ENCODE measurements at regions not wholly inside any gene's neighbourhood (a gene's known extent, or its start where the extent isn't known, plus 50 kb on each side); places are given as distances from the start of the nearest gene placed in this dataset.
"Not testable (repeated sequence)": the region's sequence is repeated elsewhere in the genome, so short reads cannot be mapped to it uniquely, and the experiment has no call there.

DNA sequence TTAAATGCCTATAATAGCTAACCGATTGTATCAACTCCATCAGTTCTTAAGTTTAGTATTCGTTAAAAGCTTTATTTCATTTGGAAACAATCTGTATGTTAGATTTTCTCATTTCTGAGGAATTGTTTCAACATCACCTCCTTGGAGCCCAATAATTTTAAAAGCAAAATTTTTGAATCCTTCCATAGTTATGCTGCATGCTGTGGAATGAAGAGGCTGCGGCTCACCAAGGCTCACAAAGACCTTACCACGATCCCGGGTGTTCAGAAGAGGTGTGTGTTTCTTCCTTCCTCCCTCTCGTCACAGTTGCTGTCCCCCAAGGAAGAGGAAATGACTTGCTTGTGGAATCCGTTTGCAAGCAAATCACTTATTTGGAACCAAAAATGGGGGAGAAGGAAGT lies 143.8 kb downstream of the FGF1 start:
- DNase-seq (ENCODE audit: low read depth), result no peak

DNA sequence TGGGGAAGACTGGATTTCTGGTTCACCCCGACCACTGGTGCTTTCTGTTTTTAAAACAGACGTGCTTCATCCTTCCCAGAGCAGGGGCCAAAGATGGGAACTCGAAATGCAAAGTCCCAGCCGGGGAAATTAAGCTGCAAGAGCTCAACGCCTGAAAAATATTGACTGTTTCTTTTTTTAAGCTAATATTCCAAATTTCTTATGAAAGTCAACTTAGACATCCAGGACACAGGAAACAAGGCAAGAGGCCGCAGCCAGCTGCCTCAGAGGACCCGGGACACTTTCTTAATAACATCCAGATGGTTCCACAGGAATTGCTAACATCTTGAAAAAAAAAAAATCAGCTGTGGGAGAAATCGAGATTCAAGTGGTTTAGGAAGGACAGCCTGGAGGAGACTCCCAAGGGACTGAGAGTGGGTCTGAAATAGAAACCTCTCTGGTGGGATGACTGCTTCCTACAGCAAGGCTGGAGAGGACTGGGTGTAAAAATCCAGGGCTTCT lies 144.9 kb downstream of the FGF1 start:
- DNase-seq (ENCODE audit: low read depth), result peak; percentile 65

DNA sequence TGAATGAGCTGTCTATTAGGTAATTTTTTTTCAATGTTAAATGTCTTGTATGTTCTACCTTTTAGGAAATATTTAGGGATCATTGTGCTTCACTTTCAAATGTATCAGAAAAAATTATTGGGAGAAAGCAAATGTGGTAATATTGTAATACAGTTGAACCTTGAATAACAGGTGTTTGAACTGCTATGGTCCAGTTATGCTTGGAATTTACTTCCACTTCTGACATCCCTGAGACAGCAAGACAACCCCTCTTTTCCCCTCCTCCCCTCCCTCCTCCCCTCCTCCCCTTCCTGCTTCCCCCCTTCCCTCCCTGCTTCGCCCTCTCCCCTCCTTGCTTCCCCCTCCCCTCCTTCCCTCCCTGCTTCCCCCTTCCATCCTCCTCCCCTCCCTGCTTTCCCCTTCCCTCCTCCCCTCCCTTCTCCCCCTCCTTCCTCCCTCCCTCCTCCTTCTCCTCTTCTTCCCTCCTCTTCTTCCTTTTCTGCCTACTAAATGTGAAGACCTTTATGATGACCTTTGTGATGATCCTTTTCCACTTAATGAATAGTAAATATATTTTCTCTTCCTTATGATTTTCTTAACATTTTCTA lies 146.6 kb downstream of the FGF1 start:
- no peak for DNase-seq (ENCODE audit: low read depth)

DNA sequence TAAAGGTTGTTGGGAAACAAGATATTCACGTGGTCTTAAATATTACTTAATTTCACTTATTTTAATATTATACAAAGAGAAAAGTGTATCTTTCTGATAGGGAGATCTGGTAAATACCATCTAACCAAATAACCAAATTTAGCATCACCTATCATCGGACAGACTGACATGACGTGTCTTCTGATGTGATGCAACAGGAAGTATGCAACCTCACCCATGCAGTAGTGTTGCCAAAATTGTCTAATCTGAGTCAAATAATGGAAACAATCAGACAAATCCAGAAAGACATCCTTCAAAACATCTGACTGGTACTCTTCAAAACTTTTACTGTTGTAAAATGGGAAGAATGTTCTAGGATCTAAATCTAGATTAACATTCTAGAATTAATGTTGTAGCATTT lies 148.0 kb downstream of the FGF1 start:
- DNase-seq (ENCODE audit: low read depth), result no peak

DNA sequence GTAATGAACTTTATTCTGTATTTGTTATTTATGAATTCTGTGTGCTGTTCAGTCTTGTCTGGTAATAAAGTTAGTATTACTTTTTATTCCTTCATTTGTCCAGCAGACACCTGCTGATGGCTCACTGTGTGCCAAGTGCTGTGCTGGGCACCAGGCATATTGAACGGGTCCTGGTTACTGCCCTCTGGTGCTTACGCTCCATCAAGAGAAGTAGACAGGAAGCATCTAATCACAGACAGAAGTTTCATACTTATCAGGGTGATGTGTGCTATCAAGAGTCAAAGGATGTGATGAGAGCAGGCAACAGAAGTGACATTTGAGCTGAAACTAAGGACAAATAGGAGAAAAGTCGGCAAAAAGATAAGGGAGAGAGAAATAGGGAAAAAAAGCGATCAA lies 153.1 kb downstream of the FGF1 start:
- no peak for DNase-seq (ENCODE audit: low read depth)

DNA sequence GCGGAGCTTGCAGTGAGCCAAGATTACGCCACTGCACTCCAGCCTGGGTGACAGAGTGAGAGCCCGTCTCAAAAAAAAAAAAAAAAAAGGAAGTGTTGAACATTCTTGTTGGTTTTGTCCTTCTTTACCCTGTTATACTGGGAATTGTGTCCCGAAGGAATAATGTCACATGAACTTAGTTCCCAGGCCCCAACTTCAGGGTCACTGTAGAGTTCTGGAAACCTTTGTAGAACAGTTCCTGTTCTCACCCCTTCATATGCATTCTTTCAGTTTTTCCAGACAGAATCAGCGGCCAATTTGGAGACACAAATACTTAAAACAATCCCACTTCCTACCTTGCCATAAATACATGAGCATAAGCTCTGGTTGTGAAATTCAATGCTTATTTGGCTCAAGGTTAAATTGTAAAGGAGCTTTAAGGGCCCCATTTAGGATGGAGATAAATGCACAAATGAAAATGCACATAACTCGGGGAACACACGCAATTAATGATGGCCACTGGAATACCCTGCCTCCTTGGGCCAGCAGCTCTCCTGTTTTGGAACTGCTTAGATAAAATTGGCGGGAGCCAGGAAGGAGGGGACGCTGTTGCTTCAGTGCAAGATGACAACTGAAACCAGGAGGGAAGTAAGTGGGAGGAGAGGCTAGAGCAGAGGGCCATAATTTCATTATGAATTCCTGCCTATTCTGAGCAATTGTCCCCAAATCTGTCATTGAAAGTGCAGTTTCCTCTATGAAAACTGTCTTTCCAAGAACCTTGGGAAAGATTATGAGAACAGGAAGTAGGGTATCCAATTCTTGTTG lies 153.7 kb downstream of the FGF1 start:
- DNase-seq (ENCODE audit: low read depth), result no peak

DNA sequence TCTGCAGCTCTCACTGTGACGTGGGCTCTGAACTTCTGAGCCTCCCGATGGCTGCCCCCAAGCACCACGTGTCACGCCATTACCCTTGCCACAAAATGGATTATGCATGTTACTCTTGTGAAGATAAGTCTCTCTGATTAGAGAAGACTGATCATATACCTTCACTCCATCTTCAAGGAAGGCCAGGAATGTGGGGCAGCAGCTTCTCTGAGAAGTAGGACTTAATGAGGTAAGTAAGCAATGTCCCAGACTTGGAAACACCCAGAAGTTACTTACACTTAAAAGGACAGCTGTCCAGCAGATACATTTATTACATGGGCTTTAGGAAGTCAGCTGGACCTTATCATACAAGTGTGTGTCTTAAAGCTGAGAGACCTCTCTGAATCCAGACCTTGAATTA lies 155.0 kb downstream of the FGF1 start:
- DNase-seq (ENCODE audit: low read depth), result no peak

DNA sequence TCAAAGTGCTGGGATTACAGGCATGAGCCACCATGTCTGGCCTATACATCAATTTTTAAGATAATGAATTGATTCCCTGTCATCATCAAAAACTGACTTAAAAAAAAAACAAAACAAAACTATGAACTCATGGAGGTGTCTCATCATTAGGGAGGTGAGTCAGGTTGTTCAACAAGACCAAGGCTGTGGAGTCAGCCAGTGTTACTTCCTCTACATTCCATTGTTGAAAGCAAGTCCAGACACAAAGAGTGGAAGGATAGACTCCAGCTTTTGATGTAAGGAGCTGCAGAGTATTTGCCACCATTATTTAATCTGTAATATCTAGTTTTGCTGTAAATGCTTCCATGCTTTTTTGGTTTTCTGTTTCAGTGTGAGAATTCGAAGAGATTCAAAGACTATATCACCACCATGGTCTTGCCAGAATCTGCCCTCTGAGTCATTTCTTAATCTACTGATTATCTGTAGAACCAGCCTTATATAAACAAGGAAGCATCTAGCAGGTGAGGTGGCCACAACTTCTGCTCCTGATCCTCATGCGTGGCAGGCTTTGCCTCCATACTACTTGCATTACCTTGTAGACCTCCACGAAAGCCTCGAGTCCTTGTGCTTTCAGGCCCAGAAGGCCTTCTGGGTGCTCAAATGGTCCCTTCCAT lies 156.1 kb downstream of the FGF1 start:
- DNase-seq (ENCODE audit: low read depth), result no peak

DNA sequence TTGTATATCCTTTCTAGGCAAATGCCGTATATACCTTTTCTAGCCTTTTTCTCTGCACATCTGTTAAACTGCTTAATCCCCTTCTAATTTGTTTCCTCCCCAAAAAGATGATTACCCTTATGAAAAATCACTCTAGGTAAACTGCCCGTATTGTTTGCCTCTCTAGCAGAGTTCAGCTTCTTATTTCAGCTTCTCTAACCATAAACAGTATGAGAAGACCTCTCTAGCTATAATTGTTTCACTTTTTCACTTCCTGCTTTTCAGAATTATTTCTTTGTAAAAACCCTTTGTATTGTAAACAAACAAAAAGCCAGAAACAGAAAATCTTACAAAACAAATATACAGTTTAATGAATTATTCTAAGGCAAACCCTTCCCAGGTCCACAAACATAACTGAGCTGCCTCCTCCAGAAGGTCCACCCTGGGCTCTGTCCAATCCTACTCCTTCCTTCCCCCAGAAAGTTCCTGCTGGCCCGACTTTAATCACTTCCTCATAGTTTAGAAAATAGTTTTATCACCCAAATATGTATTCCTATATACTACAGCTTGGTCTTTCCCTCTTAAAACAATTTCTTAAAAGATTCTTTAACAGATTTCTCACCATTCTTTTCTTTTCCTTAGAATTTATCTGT lies 158.1 kb downstream of the FGF1 start:
- DNase-seq (ENCODE audit: low read depth), result no peak

DNA sequence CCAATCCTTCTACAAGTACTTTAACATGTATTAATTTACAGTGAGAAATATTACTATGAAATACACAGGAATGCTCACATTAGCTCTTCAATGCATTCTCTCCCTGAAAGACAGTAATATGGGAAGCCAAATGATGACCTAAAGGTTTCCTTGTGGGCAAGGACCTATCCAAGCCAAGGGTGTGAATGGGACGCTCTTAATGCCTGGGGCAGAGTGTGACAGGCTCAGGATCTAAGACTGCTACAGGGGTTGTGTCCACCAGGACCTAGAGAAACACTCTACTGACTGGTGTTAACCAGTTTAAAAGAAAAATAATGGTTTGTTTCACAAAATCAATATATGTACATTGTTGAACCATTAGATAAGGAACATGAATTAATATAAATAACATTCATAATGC lies 158.7 kb downstream of the FGF1 start:
- DNase-seq (ENCODE audit: low read depth), result no peak

DNA sequence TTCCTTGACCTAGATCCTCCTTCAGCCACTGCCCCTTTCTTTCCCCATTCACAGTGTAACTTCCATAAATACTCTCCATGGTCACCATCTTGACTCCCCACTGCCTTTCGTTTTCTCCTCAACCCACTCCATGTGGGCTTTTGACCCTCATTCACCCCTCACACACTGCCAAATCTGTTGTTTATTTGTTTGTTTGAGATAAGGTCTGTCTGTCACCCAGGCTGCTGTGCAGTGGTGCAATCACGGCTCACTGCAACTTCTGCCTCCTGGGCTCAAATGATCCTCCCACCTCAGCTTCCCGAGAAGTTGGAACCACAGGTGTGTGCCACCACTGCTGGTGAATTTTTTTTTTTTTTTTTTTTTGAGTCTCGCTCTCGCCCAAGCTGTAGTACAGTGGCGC lies 162.9 kb downstream of the FGF1 start:
- no peak for DNase-seq (ENCODE audit: low read depth)

DNA sequence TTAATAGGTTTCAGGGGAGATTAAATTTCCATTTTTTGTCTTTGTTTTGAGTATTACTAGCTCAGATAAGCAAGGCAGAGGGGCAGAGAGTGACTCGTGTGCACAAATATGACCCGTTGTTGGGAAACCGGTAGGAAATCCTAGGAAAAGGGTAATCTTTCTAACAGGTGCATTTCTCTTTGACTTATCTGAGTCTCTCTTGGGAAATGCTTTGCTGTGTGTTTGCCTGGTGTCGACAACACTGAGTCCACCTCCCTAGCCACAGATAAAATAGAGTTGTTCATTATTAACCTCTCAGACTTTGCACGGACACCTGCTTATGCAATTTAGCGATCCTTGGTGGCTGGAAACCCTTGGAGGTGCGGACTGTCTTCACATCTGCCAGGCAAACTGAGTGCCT lies 164.2 kb downstream of the FGF1 start:
- DNase-seq (ENCODE audit: low read depth), result no peak

DNA sequence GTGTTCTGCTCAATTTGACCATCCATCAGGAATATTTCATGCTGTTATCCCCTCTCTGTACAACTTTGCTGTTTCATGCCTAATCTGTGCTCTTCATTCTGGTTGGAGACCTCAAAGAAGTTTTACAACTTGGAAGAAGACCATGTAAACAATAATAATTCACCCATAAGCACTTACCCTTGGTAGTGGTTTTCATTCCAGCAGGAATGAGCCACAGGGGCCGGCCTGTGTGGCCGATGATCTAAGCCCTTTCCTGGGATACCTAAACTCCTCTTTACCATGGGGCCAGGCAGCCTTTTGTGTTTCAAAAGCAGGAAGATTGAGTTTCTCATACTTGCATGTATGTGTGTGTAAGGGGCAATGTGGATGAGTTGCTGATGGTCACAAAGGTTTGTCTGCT lies 165.0 kb downstream of the FGF1 start:
- no peak for DNase-seq (ENCODE audit: low read depth)

DNA sequence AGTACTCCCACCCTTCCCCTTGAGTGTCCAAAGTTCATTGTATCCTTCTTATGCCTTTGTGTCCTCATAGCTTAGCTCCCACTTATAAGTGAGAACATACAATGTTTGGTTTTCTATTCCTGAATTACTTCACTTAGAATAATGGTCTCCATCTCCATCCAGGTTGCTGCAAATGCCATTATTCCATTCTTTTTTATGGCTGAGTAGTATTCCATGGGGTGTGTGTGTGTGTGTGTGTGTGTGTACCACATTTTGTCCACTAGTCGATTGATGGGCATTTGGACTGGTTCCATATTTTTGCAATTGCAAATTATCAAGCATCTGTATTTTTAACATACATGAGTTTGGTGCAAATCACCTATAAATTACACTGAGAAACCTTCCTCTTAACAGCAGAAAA lies 166.0 kb downstream of the FGF1 start:
- not testable (repeated sequence) for DNase-seq (ENCODE audit: low read depth)

DNA sequence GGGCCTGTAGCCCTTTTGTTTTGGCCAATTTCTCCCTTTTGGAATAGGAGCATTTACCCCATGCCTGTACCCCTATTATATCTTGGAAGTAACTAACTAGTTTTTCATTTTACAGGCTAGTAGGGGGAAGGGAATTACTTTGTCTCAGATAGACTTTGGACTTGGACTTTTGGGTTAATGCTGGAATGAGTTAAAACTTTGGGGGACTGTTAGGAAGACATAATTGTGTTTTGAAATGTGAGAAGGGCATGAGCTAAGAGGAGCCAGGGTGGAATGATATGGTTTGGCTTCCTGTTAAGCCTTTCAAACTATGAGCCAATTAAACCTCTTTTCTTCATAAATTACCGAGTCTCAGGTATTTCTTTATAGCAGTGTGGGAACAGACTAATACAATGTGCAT lies 168.1 kb downstream of the FGF1 start:
- no peak for DNase-seq (ENCODE audit: low read depth)

DNA sequence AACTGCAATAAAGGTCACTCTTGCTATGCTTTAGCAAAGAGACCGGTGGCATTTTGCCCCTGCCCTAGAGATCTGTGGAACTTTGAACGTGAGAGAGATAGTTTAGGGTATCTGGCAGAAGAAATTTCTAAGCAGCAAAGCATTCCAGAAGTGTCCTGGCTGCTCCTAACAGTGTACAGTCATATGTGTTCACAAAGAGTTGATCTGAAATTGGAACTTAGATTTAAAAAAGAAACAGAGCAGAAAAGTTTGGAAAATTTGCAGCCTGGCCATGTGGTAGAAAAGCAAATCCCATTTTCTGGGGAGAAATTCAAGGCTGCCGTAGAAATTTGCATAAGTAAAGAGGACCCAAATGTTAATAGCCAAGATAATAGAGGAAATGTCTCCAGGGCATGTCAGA lies 169.2 kb downstream of the FGF1 start:
- DNase-seq (ENCODE audit: low read depth), result no peak

DNA sequence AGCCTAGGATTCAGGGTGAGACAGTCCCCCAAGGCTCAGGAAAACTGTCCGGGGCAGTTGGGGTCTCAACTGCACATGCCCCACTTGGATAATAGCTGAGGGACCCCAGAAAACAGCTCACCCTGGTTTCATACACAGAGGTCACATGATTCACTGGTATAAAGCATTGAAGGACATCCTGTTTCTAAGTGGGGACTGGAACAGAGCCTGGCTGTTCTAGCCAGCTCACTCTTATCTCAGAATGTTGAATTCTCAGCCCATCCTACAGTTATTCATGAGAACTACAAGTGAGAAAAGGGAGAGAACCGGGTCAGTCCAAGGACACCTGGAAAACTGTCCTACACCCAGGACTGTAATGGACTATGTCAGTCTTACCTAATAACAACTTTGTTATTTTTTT lies 170.9 kb downstream of the FGF1 start:
- no peak for DNase-seq (ENCODE audit: low read depth)

DNA sequence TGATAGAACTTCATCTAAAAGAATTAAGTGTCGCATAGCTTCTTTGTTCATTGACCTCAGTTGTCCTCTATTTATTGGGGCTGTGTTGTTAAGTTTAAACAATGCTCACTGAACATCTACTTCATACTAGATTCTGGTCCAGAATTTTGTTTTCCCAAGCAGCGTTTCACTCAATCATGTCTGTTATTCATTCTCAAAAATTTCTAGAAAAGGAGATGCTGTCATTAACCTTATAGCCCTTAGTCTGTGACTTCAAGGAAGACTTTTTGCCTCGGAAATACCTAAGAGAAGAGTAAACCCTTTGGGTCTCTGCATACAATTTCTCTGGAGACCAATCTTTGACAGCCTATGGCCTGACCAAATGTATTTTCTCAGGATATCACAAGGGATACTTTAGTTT lies 171.7 kb downstream of the FGF1 start:
- DNase-seq (ENCODE audit: low read depth), result no peak

DNA sequence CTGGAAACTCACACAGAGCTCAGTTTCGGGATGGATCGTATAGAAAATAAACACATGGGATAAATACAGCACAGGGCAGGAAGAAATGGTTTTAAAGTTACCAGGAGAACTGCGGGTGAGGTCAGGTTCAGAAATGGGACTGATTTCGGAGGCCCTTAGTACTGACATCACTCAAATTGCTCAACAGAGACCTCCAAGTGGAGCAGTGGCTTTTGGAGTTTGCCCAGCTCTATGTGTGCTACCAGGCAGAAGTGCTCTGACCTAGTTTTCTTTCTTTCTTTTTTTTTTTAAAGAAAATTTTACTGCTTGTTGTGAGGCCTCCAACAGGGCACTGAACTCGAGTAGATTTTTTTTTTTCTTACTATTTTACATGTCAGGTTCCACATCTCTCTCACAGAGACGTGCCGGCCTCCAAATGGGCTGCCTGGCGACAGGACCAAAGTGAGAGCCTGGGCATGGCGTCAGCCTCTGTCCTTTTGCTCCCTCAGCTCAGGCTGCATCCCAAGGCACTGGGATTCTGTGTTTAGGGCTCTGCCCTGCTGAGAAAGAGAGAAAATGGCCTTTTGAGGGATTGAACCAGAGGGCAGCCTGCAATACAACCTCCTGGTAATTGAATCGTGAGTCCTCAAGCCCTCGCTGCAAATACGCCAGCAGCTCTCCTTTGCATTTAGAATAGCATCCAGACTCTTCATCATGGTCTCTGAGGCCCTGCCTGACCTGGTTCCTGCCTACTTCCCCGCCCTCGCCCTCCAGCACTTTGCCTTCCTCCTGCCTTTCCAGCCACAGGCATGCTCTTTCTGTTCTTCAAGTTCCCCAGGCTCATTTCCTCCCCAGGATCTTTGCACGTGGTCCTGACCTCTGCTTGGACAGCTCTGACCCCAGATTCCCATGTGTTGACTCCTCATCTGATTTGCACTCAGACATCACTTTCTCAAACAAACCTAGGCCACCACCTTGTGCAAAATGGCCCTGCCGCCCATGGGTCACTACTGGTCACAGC lies 173.5 kb downstream of the FGF1 start:
- no peak for DNase-seq (ENCODE audit: low read depth)

DNA sequence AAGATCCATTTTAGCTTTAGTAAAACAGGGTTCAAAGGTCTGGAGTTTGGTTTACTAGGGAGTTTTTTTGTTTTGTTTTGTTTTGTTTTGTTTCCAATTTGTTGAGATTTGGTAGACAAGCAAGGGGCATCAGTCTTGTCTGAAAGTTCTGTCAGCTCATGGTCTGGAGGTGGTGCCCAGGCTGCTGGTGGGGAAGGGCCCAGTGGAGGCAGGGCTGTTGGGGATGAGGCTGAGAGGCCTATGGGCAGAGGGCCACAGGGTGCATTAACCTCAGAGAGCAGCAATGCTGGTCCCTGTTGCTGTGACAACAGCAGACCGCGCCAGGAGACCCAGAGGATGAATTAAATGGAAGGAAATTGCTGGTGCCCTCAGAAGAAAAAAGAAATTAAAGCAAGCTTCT lies 174.5 kb downstream of the FGF1 start:
- DNase-seq (ENCODE audit: low read depth), result no peak

DNA sequence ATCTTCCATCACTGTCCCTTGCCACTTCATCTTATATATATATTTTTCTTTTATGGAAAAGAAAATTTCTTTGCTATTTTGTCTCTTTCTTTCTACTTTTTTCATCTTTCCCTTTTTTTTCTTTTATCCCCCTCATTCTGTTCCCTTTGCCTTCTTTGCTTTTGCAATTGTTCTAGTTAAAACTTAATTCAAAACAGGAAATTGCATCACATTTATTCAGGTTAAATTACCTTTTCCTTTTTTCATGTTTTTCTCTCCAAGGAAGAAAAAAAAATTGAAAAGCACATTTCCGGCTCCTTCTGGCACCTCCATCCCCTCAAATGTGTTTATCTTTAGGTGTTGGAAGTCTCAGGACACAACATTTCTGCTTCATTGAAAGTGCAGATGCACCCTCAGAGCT lies 176.9 kb downstream of the FGF1 start:
- no peak for DNase-seq (ENCODE audit: low read depth)

DNA sequence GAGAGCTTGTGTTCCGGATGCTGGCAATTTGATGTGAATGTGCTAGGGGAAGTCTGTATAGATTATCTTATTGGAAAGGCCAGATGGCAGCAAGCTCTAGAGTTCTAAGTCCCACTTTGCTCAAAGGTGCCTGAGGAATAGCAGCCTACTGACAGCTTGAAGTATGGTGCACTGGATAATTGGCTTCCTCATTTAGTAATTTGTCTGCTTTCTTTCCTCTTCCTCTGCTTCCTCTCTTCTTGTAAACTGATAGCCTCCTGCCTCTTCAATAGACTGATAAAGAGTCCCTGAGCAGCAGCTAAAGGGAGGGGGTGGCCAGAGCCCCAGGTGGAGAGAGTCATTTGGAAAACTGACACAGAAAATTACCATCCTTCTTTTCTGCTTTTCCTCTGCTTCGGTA lies 177.3 kb downstream of the FGF1 start:
- no peak for DNase-seq (ENCODE audit: low read depth)

Measured in fibroblast of the conjunctiva (primary cell).